H1 (cell line): ENCODE measurements at regions not wholly inside any gene's neighbourhood (a gene's known extent, or its start where the extent isn't known, plus 50 kb on each side); places are given as distances from the start of the nearest gene placed in this dataset.

Experiments used
- KDM4A ChIP-seq: IDR thresholded peaks from one replicate; pipeline ENCODE4 v1.7.1; 2012; ENCODE audit warnings: low read depth, mild to moderate bottlenecking, moderate library complexity, low read length, inconsistent platforms; ENCODE audit not compliant: severe bottlenecking
- KDM5A ChIP-seq: fragments of 200-600 bp; IDR thresholded peaks from 2 replicates; pipeline ENCODE4 v1.7.1; 2012; ENCODE audit warnings: mild to moderate bottlenecking, low read length, inconsistent platforms, mixed read lengths
- PHF8 ChIP-seq: fragments of 200-600 bp; sonication (generic); conservative IDR thresholded peaks from 2 replicates; pipeline ENCODE4 v1.7.1; 2012; ENCODE audit warnings: low read depth, mild to moderate bottlenecking, inconsistent platforms, low read length, moderate library complexity
- RXRA ChIP-seq: IDR thresholded peaks from 2 replicates; pipeline ENCODE4 v1.6.1; 2011; ENCODE audit warnings: low read depth, mild to moderate bottlenecking, low read length, moderate library complexity; ENCODE audit not compliant: insufficient read depth

DNA sequence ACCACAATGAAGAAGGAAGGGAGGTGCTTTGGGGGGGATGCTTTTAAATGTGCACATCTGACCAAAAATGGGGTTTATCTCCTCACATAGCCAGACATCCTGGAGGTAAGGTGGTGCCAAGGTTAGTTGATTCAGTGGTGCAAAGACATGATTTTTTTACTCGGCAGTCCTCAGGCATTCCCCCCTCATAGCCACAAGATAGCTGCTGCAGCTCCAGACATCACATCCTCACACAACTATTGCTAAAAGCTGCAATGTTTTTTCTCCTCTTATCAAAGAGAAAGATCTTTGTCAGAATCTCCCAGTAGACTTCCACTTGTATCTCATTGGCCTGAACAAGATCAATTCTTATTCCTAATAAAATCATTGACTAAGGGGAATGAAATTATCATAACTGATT, 141.3 kb upstream of the ZNF438 start (continued):
- TF ChIP-seq KDM5A = no peak
- TF ChIP-seq PHF8 = no peak
- TF ChIP-seq KDM4A = no peak
- no peak for TF ChIP-seq RXRA
